ENCODE measurements at regions not wholly inside any gene's neighbourhood (a gene's known extent, or its start where the extent isn't known, plus 50 kb on each side); places are given as distances from the start of the nearest gene placed in this dataset.
"Not testable (repeated sequence)": the region's sequence is repeated elsewhere in the genome, so short reads cannot be mapped to it uniquely, and the experiment has no call there.

DNA sequence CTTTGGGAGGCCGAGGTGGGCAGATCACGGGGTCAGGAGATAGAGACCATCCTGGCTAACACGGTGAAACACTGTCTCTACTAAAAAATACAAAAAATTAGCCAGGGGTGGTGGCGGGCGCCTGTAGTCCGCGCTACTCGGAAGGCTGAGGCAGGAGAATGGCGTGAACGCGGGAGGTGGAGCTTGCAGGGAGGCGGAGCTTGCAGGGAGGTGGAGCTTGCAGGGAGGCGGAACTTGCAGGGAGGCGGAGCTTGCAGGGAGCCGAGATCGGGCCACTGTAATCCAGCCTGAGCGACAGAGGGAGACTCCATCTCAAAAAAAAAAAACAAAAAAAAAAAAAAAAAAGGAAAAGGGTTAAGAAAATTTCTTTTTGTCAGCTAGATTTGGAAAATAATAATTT lies 842.8 kb upstream of the COBL start:
- POLR2A ChIA-PET; DNase-seq (ENCODE audit: extremely low spot score); CTCF ChIA-PET: not testable (repeated sequence)
- TF ChIP-seq PKNOX1 (IDR thresholded peaks at IDR 0.05), result peak; percentile 5; the same call in 1 of the 2 replicates

- no peak for DNase-seq (ENCODE audit: extremely low spot score)
- CTCF ChIA-PET, result no interaction called here
- POLR2A ChIA-PET, result no interaction called here
- no peak for TF ChIP-seq ARNT (IDR thresholded peaks at IDR 0.05)
- no peak for TF ChIP-seq SP1 (IDR thresholded peaks at IDR 0.05)
- TF ChIP-seq LEF1 (IDR thresholded peaks at IDR 0.05; ENCODE audit: borderline replicate concordance), result no peak
- TF ChIP-seq L3MBTL2 (conservative IDR thresholded peaks at IDR 0.05), result no peak
- TF ChIP-seq FOXA1 (IDR thresholded peaks at IDR 0.05), result no peak
- no peak for TF ChIP-seq TARDBP (IDR thresholded peaks at IDR 0.05)
- no peak for TF ChIP-seq HDGF (IDR thresholded peaks at IDR 0.05; ENCODE audit: borderline replicate concordance)
- no peak for TF ChIP-seq NFRKB (IDR thresholded peaks at IDR 0.05)
- TF ChIP-seq ELF4 (IDR thresholded peaks at IDR 0.05), result no peak
- no peak for TF ChIP-seq BHLHE40 (IDR thresholded peaks at IDR 0.05; ENCODE audit: borderline replicate concordance)
- TF ChIP-seq ZNF384 (IDR thresholded peaks at IDR 0.05), result no peak
- TF ChIP-seq SUZ12 (IDR thresholded peaks at IDR 0.05), result no peak
Observed at GRCh38 chr7:52154382-52154781, 837.8 kb upstream of the COBL start.

GRCh38 chr7:52151559-52151958 lies 835.0 kb upstream of the COBL start:
- TF ChIP-seq TARDBP (IDR thresholded peaks at IDR 0.05) (no peak), FOXK2 (IDR thresholded peaks at IDR 0.05) (no peak), FOXA1 (IDR thresholded peaks at IDR 0.05) (no peak), ELF4 (IDR thresholded peaks at IDR 0.05) (no peak), ARNT (IDR thresholded peaks at IDR 0.05) (no peak), CTBP1 (IDR thresholded peaks at IDR 0.05; ENCODE audit: borderline replicate concordance) (no peak)
- ChIA-PET POLR2A (no interaction called here), CTCF (no interaction called here)
- DNase-seq (ENCODE audit: extremely low spot score), result no peak

GRCh38 chr7:52150952-52151351 lies 834.3 kb upstream of the COBL start:
- no peak for DNase-seq (ENCODE audit: extremely low spot score)
- POLR2A ChIA-PET, result no interaction called here
- CTCF ChIA-PET, result no interaction called here
- TF ChIP-seq ELF4 (IDR thresholded peaks at IDR 0.05), result no peak
- no peak for TF ChIP-seq FOXK2 (IDR thresholded peaks at IDR 0.05)
- no peak for TF ChIP-seq PKNOX1 (IDR thresholded peaks at IDR 0.05)
- no peak for TF ChIP-seq FOXA1 (IDR thresholded peaks at IDR 0.05)
- no peak for TF ChIP-seq TARDBP (IDR thresholded peaks at IDR 0.05)
- no peak for TF ChIP-seq HDGF (IDR thresholded peaks at IDR 0.05; ENCODE audit: borderline replicate concordance)
- no peak for TF ChIP-seq LEF1 (IDR thresholded peaks at IDR 0.05; ENCODE audit: borderline replicate concordance)
- TF ChIP-seq BHLHE40 (IDR thresholded peaks at IDR 0.05; ENCODE audit: borderline replicate concordance), result no peak
- TF ChIP-seq ARNT (IDR thresholded peaks at IDR 0.05), result no peak
- no peak for TF ChIP-seq ZNF384 (IDR thresholded peaks at IDR 0.05)
- no peak for TF ChIP-seq CTBP1 (IDR thresholded peaks at IDR 0.05; ENCODE audit: borderline replicate concordance)

DNA sequence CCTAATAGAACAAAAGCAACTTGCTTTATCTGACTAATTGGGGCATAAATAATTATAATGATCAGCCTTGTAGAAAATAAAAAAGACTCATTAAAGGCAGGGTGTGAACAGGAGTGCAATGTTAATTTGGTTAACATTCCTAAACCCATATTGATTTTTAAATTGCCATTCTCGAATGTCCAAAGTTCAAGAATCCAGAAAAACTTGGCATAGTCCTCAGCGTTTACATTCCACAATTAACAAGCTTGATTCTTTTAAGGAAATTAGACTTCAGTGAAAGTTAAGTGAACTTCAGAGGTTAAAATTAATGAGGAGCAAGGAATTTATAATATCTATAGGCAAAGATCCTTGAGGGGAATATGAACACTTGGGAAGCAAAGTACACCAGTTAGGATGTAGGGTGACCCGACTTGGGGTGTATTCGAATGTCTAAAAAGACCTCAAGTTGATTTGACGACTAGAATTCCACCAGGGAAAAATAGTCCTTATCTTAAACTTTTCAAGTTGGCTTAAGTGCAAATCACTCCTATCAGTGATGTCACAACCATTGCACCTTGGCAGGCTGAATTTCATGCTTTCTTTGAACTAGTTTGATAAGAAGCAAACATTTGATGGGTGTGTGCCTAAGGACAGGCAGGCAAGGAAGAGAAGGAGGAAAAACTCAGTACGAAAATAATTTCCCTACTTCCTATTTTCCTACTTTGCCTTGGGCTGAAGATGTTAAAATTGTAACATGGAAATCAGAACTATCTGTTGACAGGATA lies 830.4 kb upstream of the COBL start:
- CTCF ChIA-PET, result no interaction called here
- POLR2A ChIA-PET, result no interaction called here
- TF ChIP-seq FOXM1 (IDR thresholded peaks at IDR 0.05; ENCODE audit: borderline replicate concordance) (no peak), HDGF (IDR thresholded peaks at IDR 0.05; ENCODE audit: borderline replicate concordance) (no peak), L3MBTL2 (conservative IDR thresholded peaks at IDR 0.05) (no peak), CTBP1 (IDR thresholded peaks at IDR 0.05; ENCODE audit: borderline replicate concordance) (no peak), TARDBP (IDR thresholded peaks at IDR 0.05) (no peak), SP1 (IDR thresholded peaks at IDR 0.05) (no peak), ARNT (IDR thresholded peaks at IDR 0.05) (no peak), FOXK2 (IDR thresholded peaks at IDR 0.05) (no peak), SUZ12 (IDR thresholded peaks at IDR 0.05) (no peak), LEF1 (IDR thresholded peaks at IDR 0.05; ENCODE audit: borderline replicate concordance) (no peak), BHLHE40 (IDR thresholded peaks at IDR 0.05; ENCODE audit: borderline replicate concordance) (no peak), PKNOX1 (IDR thresholded peaks at IDR 0.05) (no peak), FOXA1 (IDR thresholded peaks at IDR 0.05) (no peak), ELF4 (IDR thresholded peaks at IDR 0.05) (no peak)
- no peak for DNase-seq (ENCODE audit: extremely low spot score)

GRCh38 chr7:52143219-52143618 lies 826.6 kb upstream of the COBL start:
- POLR2A ChIA-PET, result no interaction called here
- CTCF ChIA-PET, result no interaction called here
- no peak for DNase-seq (ENCODE audit: extremely low spot score)
- TF ChIP-seq FOXA1 (IDR thresholded peaks at IDR 0.05) (no peak), ELF4 (IDR thresholded peaks at IDR 0.05) (no peak), L3MBTL2 (conservative IDR thresholded peaks at IDR 0.05) (no peak), HDGF (IDR thresholded peaks at IDR 0.05; ENCODE audit: borderline replicate concordance) (no peak), FOXM1 (IDR thresholded peaks at IDR 0.05; ENCODE audit: borderline replicate concordance) (no peak), ZNF384 (IDR thresholded peaks at IDR 0.05) (no peak), TARDBP (IDR thresholded peaks at IDR 0.05) (no peak), SP1 (IDR thresholded peaks at IDR 0.05) (no peak), PKNOX1 (IDR thresholded peaks at IDR 0.05) (no peak), SUZ12 (IDR thresholded peaks at IDR 0.05) (no peak), FOXK2 (IDR thresholded peaks at IDR 0.05) (no peak), LEF1 (IDR thresholded peaks at IDR 0.05; ENCODE audit: borderline replicate concordance) (no peak), NFRKB (IDR thresholded peaks at IDR 0.05) (no peak), BHLHE40 (IDR thresholded peaks at IDR 0.05; ENCODE audit: borderline replicate concordance) (no peak), ARNT (IDR thresholded peaks at IDR 0.05) (no peak), CTBP1 (IDR thresholded peaks at IDR 0.05; ENCODE audit: borderline replicate concordance) (no peak)

Measured in HEK293T (cell line).